Urinary bladder (tissue), 3 donors: ENCODE measurements at regions not wholly inside any gene's neighbourhood (a gene's known extent, or its start where the extent isn't known, plus 50 kb on each side); places are given as distances from the start of the nearest gene placed in this dataset.
A peak's percentile ranks its signal among the peaks of the same experiment; 100 is the strongest.

ENCODE experiments used
- DNase-seq: peaks from one replicate; pipeline ENCODE4 v3.0.0-alpha.2; 2015; ENCODE audit errors: extremely low spot score
- H3K27ac ChIP-seq: one replicate; pipeline ENCODE4 v1.5.1; 2013; ENCODE audit warnings: low read depth, mild to moderate bottlenecking, moderate library complexity
- H3K36me3 ChIP-seq: one replicate; pipeline ENCODE4 v1.6.1; 2013; ENCODE audit warnings: mild to moderate bottlenecking, moderate library complexity; ENCODE audit not compliant: insufficient read depth
- H3K4me1 ChIP-seq: one replicate; pipeline ENCODE4 v1.6.1; 2013; ENCODE audit warnings: mild to moderate bottlenecking, moderate library complexity; ENCODE audit not compliant: insufficient read depth
- H3K4me3 ChIP-seq: one replicate; pipeline ENCODE4 v1.5.1; 2013; ENCODE audit warnings: low read depth, low read length
- WGBS: extraction: QIAGEN DNeasy Blood & Tissue Kit; methylation state at CpG from one replicate; pipeline ENCODE4 v1.1.7; 2013; 5-methylcytosine and 5-hydroxymethylcytosine counted together
- donor health status: healthy with polysubstance abuse.
- donor health status: healthy.

- H3K27ac ChIP-seq, result no peak overlapping the region
- H3K36me3 ChIP-seq, result no peaks in the 10 kb centered on the region
- DNase-seq, result no peak
- H3K4me1 ChIP-seq, result no peaks in the 10 kb centered on the region
- no peak overlapping the region for H3K4me3 ChIP-seq
- WGBS, result 71% methylated on average over 6 of the region's 6 CpGs
Observed at GRCh38 chr16:19940195-19940594, 55.5 kb upstream of the GPRC5B start.

- 77% methylated on average over 5 of the region's 5 CpGs for WGBS
- no peaks in the 10 kb centered on the region for H3K4me1 ChIP-seq
Observed at GRCh38 chr16:19939553-19939952, 54.9 kb upstream of the GPRC5B start.

GRCh38 chr16:19938536-19938935, 53.9 kb upstream of the GPRC5B start:
- Histone ChIP-seq H3K36me3 (no peaks in the 10 kb centered on the region), H3K4me1 (no peaks in the 10 kb centered on the region), H3K4me3 (no peak overlapping the region), H3K27ac (no peak overlapping the region)
- WGBS, result 92% methylated on average over 3 of the region's 3 CpGs
- DNase-seq, result no peak

More at GRCh38 chr16:19939553-19939952, 54.9 kb upstream of the GPRC5B start:
- DNase-seq, result peak; percentile 4
- H3K36me3 ChIP-seq, result no peaks in the 10 kb centered on the region
- H3K27ac ChIP-seq, result no peak overlapping the region
- H3K4me3 ChIP-seq, result no peak overlapping the region

- no peak for DNase-seq
- Histone ChIP-seq H3K4me1 (no peaks in the 10 kb centered on the region), H3K36me3 (no peaks in the 10 kb centered on the region), H3K4me3 (no peak overlapping the region), H3K27ac (no peak overlapping the region)
- 88% methylated on average over 3 of the region's 3 CpGs for WGBS
Observed at GRCh38 chr16:19936441-19936840, 51.8 kb upstream of the GPRC5B start.

- no peaks in the 10 kb centered on the region for H3K36me3 ChIP-seq
- WGBS, result 26% methylated on average over 2 of the region's 2 CpGs
- H3K27ac ChIP-seq, result no peak overlapping the region
- H3K4me3 ChIP-seq, result no peak overlapping the region
- DNase-seq, result peak; percentile 8
- no peaks in the 10 kb centered on the region for H3K4me1 ChIP-seq
Observed at GRCh38 chr16:19935694-19936093, 51.0 kb upstream of the GPRC5B start.
